DOHH2 (cell line): ENCODE measurements at regions not wholly inside any gene's neighbourhood (a gene's known extent, or its start where the extent isn't known, plus 50 kb on each side); places are given as distances from the start of the nearest gene placed in this dataset.
"Not testable (repeated sequence)": the region's sequence is repeated elsewhere in the genome, so short reads cannot be mapped to it uniquely, and the experiment has no call there.

Experiments used
- EZH2phosphoT487 ChIP-seq: fragments of 200-600 bp; sonication (generic); IDR thresholded peaks from 2 replicates; pipeline ENCODE4 v1.6.1; 2017; ENCODE audit warnings: borderline replicate concordance, mild to moderate bottlenecking, antibody characterized with exemption, low read length, moderate library complexity, mixed read lengths
- TF ChIP-seq, protein P1 (sequence below): fragments of 200-600 bp; sonication (generic); IDR thresholded peaks from one replicate; pipeline ENCODE4 v1.5.1; 2014; ENCODE audit warnings: antibody characterized with exemption, mild to moderate bottlenecking, low read depth, low read length; ENCODE audit not compliant: poor library complexity, severe bottlenecking

DNA sequence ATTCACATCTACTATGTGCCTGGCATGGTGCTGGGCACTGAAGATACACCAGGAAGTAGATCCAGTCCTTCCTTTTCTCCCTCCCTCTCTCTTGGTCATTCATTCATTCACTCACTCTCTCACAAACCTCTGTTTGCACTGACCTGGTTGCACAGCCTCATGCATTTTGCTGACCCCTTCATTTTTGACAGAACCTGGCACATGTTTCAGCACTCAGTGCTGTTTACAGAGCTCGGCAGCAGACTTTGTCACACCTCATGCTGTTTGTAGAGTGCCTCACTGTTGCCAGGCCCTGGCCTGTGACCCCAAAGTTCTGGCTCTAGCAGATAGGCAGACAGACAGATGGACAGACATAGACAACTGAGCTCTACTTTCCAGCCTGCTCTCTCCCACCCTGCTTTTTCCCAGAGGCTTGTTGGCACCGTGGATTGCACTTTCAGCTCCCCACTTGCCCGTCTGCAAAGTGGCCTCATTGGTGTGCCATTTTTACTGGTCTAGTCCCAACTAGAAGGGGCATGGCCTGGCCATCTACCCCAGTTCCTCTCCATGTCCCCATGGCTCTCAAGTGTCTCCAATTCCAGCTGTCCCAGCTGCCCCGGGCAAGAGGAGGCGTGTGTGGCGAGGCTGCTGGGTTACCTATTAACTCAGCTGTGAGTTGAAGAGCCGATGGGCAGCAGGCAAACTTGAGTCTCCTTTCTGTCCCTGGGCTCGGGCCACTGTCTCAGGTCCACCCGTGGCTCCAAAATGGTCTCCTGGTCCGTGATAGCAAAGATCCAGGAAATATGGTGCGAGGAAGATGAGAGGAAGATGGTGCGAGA is 277.0 kb upstream of the TEKT4 start:
- TF ChIP-seq, protein P1, sequence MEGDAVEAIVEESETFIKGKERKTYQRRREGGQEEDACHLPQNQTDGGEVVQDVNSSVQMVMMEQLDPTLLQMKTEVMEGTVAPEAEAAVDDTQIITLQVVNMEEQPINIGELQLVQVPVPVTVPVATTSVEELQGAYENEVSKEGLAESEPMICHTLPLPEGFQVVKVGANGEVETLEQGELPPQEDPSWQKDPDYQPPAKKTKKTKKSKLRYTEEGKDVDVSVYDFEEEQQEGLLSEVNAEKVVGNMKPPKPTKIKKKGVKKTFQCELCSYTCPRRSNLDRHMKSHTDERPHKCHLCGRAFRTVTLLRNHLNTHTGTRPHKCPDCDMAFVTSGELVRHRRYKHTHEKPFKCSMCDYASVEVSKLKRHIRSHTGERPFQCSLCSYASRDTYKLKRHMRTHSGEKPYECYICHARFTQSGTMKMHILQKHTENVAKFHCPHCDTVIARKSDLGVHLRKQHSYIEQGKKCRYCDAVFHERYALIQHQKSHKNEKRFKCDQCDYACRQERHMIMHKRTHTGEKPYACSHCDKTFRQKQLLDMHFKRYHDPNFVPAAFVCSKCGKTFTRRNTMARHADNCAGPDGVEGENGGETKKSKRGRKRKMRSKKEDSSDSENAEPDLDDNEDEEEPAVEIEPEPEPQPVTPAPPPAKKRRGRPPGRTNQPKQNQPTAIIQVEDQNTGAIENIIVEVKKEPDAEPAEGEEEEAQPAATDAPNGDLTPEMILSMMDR, result not testable (repeated sequence)
- TF ChIP-seq EZH2phosphoT487, result not testable (repeated sequence)
